K562 (cell line): ENCODE measurements at regions not wholly inside any gene's neighbourhood (a gene's known extent, or its start where the extent isn't known, plus 50 kb on each side); places are given as distances from the start of the nearest gene placed in this dataset.

ENCODE experiments used
- CEBPG ChIP-seq, 3 experiments: fragments of 200-800 bp in 1 of 3; sonication (Bioruptor generic) in 1 of 3; sonication (generic) in 1 of 3; formaldehyde crosslinking in 1 of 3; IDR thresholded peaks in 2 of 3; conservative IDR thresholded peaks in 1 of 3; 2 replicates each; pipeline versions ENCODE4 v1.6.1 to v1.8.0; 2016 to 2022; ENCODE audit warnings: missing compliant biosample characterization in 2 of 3, missing genetic modification characterization in 2 of 3, mild to moderate bottlenecking in 1 of 3, missing genetic modification reagents in 1 of 3
- GABPA ChIP-seq: fragments of 200-800 bp; sonication (Bioruptor generic); conservative IDR thresholded peaks from 2 replicates; pipeline ENCODE4 v1.6.1; 2016; ENCODE audit warnings: low read depth, missing genetic modification characterization, missing compliant biosample characterization
- MAZ ChIP-seq, 2 experiments: fragments of 450-650 bp in 1 of 2; sonication (generic) in 1 of 2; formaldehyde crosslinking; IDR thresholded peaks in 1 of 2; conservative IDR thresholded peaks in 1 of 2; 2 replicates each; pipeline versions ENCODE4 v1.4.0 to v1.5.0; 2020; ENCODE audit warnings: mild to moderate bottlenecking in 1 of 2, missing genetic modification reagents in 1 of 2
- NR2C2 ChIP-seq, 2 experiments: fragments of 200-800 bp in 1 of 2; sonication (Bioruptor generic) in 1 of 2; sonication (generic) in 1 of 2; formaldehyde crosslinking in 1 of 2; IDR thresholded peaks; 2 replicates each; pipeline versions ENCODE4 v1.6.1 to v1.8.0; 2016 to 2022; ENCODE audit warnings: mild to moderate bottlenecking in 1 of 2, missing compliant biosample characterization in 1 of 2, missing genetic modification characterization in 1 of 2, missing genetic modification reagents in 1 of 2
- RBBP5 ChIP-seq: fragments of 200-600 bp; sonication (generic); IDR thresholded peaks from 2 replicates; pipeline ENCODE4 v1.6.1; 2012; ENCODE audit warnings: borderline replicate concordance, mild to moderate bottlenecking, low read length, control low read depth, inconsistent platforms; ENCODE audit not compliant: insufficient read depth, poor library complexity, severe bottlenecking
- SMC3 ChIP-seq: conservative IDR thresholded peaks from 2 replicates; pipeline ENCODE4 v1.6.1; 2011; ENCODE audit warnings: low read depth, low read length, improper control_type of control experiment; ENCODE audit not compliant: insufficient read depth
- TAF1 ChIP-seq: IDR thresholded peaks from 2 replicates; pipeline ENCODE4 v1.6.1; 2011; ENCODE audit warnings: mild to moderate bottlenecking, low read length, moderate library complexity; ENCODE audit not compliant: insufficient read depth, control insufficient read depth, severe bottlenecking; ENCODE audit errors: extremely low read depth
- TEAD4 ChIP-seq, 2 experiments: sonication (generic) in 1 of 2; formaldehyde crosslinking in 1 of 2; IDR thresholded peaks; 2 replicates each; pipeline versions ENCODE4 v1.6.1 to v1.8.0; 2012 to 2022; ENCODE audit warnings: borderline replicate concordance in 1 of 2, inconsistent platforms in 1 of 2, low read length in 1 of 2, mild to moderate bottlenecking in 1 of 2, missing genetic modification reagents in 1 of 2
- TOE1 ChIP-seq, 2 experiments: fragments of 450-650 bp in 1 of 2; sonication (generic) in 1 of 2; formaldehyde crosslinking in 1 of 2; IDR thresholded peaks; 2 replicates each; pipeline versions ENCODE4 v1.7.1 to v1.8.0; 2016 to 2022; ENCODE audit warnings: borderline replicate concordance in 2 of 2, mild to moderate bottlenecking in 2 of 2, antibody characterized with exemption in 1 of 2, inconsistent platforms in 1 of 2, low read depth in 1 of 2, missing genetic modification reagents in 1 of 2, moderate library complexity in 1 of 2
- ZNF274 ChIP-seq: IDR thresholded peaks from 2 replicates; pipeline ENCODE4 v1.6.1; 2011; ENCODE audit warnings: low read depth, mild to moderate bottlenecking, low read length, moderate library complexity, borderline replicate concordance
- TF ChIP-seq, protein P1 (sequence below), 3 experiments: IDR thresholded peaks in 2 of 3; conservative IDR thresholded peaks in 1 of 3; 2 replicates each; pipeline ENCODE4 v1.5.1; 2011 to 2012; ENCODE audit warnings: low read length in 3 of 3, mild to moderate bottlenecking in 3 of 3, control low read depth in 2 of 3, improper control_type of control experiment in 1 of 3, inconsistent platforms in 1 of 3, low read depth in 1 of 3, mixed read lengths in 1 of 3, moderate library complexity in 1 of 3; ENCODE audit not compliant: insufficient read depth in 2 of 3
- TF ChIP-seq, protein P2 (sequence below): fragments of 250-450 bp; sonication (Bioruptor Pico); IDR thresholded peaks from 2 replicates; pipeline ENCODE4 v1.8.0; 2022; ENCODE audit warnings: moderate library complexity, mild to moderate bottlenecking, inconsistent platforms

DNA sequence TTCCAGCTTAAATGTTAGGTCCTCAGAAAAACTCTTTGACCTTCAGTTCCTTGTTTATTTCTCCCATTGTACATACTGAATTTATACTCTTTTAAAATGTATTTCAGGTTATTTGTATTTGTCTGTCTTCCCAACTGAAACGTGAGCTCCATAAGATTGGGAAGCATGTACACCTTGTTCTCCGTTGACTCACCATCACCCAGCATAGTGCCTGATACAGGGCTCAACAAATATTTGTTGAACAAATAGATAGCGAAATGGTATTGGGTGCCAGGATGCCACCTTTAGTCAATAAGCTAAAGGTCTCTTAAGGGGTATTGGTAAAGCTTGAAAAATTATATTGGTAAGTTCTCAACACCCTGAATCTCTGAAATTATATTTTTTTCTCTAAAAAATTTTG, 1841.3 kb upstream of the CELF4 start:
- no peak for TF ChIP-seq TEAD4 (IDR thresholded peaks at IDR 0.05; ENCODE audit: low read length)
- TF ChIP-seq TEAD4 (CRISPR knock-in tag; IDR thresholded peaks at IDR 0.05; ENCODE audit: borderline replicate concordance) = no peak
- TF ChIP-seq SMC3 = no peak
- no peak for TF ChIP-seq TAF1
- TF ChIP-seq NR2C2 (CRISPR knock-in tag; IDR thresholded peaks at IDR 0.05) = no peak
- TF ChIP-seq NR2C2 (tag; IDR thresholded peaks at IDR 0.05) = no peak
- TF ChIP-seq CEBPG (CRISPR knock-in tag; IDR thresholded peaks at IDR 0.05) = no peak
- no peak for TF ChIP-seq CEBPG (tag; conservative IDR thresholded peaks at IDR 0.05 in 1 of 2, IDR thresholded peaks at IDR 0.05 in 1 of 2)
- TF ChIP-seq GABPA = no peak
- TF ChIP-seq TOE1 (IDR thresholded peaks at IDR 0.05; ENCODE audit: borderline replicate concordance) = no peak
- no peak for TF ChIP-seq TOE1 (CRISPR knock-in tag; IDR thresholded peaks at IDR 0.05; ENCODE audit: borderline replicate concordance, low read depth)
- TF ChIP-seq, protein P1, sequence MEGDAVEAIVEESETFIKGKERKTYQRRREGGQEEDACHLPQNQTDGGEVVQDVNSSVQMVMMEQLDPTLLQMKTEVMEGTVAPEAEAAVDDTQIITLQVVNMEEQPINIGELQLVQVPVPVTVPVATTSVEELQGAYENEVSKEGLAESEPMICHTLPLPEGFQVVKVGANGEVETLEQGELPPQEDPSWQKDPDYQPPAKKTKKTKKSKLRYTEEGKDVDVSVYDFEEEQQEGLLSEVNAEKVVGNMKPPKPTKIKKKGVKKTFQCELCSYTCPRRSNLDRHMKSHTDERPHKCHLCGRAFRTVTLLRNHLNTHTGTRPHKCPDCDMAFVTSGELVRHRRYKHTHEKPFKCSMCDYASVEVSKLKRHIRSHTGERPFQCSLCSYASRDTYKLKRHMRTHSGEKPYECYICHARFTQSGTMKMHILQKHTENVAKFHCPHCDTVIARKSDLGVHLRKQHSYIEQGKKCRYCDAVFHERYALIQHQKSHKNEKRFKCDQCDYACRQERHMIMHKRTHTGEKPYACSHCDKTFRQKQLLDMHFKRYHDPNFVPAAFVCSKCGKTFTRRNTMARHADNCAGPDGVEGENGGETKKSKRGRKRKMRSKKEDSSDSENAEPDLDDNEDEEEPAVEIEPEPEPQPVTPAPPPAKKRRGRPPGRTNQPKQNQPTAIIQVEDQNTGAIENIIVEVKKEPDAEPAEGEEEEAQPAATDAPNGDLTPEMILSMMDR (IDR thresholded peaks at IDR 0.05 in 2 of 3, conservative IDR thresholded peaks at IDR 0.05 in 1 of 3; ENCODE audit: insufficient read depth in 2 of 3, low read depth in 1 of 3, low read length in 3 of 3) = no peak
- no peak for TF ChIP-seq MAZ (CRISPR knock-in tag; conservative IDR thresholded peaks at IDR 0.05 in 1 of 2, IDR thresholded peaks at IDR 0.05 in 1 of 2)
- TF ChIP-seq RBBP5 = no peak
- no peak for TF ChIP-seq ZNF274
- TF ChIP-seq, protein P2, sequence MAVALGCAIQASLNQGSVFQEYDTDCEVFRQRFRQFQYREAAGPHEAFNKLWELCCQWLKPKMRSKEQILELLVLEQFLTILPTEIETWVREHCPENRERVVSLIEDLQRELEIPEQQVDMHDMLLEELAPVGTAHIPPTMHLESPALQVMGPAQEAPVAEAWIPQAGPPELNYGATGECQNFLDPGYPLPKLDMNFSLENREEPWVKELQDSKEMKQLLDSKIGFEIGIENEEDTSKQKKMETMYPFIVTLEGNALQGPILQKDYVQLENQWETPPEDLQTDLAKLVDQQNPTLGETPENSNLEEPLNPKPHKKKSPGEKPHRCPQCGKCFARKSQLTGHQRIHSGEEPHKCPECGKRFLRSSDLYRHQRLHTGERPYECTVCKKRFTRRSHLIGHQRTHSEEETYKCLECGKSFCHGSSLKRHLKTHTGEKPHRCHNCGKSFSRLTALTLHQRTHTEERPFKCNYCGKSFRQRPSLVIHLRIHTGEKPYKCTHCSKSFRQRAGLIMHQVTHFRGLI (CRISPR knock-in tag) = no peak
